IMR-90 (cell line): ENCODE measurements at regions not wholly inside any gene's neighbourhood (a gene's known extent, or its start where the extent isn't known, plus 50 kb on each side); places are given as distances from the start of the nearest gene placed in this dataset.

ENCODE experiments used
- ATAC-seq: fragments of 200-7000 bp; cut with Tn5 transposase; 2 replicates; pipeline ENCODE4 v1.9.1; 2020; ENCODE audit warnings: low read depth, mild to moderate bottlenecking, moderate library complexity
- BruUV-seq: library from RNA; stranded (reverse); fragments of 400-500 nt; replicated peaks from 2 replicates; lab custom pipeline; 2021; lab: Mats Ljungman, UMichigan
- CTCF ChIA-PET: fragments of 300-600 bp; formaldehyde crosslinking; extraction: SDS; loops from one replicate; lab custom pipeline; 2021; ENCODE audit warnings: antibody characterized with exemption; lab: Yijun Ruan, JAX
- POLR2A ChIA-PET: fragments of 300-600 bp; sonication (Branson Sonifier 250); formaldehyde crosslinking; loops from one replicate; lab custom pipeline; 2022; ENCODE audit warnings: antibody characterized with exemption; ENCODE audit not compliant: unreplicated experiment; lab: Charles Lee
- DNase-seq: peaks from one replicate; pipeline ENCODE4 v3.0.0; 2013
- H2AFZ ChIP-seq: replicated peaks from 2 replicates; pipeline ENCODE3; 2013; ENCODE audit warnings: low read length, mild to moderate bottlenecking; ENCODE audit not compliant: poor library complexity
- H2AK5ac ChIP-seq: 2 replicates; pipeline ENCODE4 v1.6.1; 2013; ENCODE audit warnings: low read depth, low read length, inconsistent platforms
- H2AK9ac ChIP-seq: replicated peaks from 2 replicates; pipeline ENCODE3; 2013; ENCODE audit warnings: mild to moderate bottlenecking, low read depth, low read length, moderate library complexity; ENCODE audit not compliant: poor library complexity
- H2BK120ac ChIP-seq: 2 replicates; pipeline ENCODE4 v1.6.1; 2013; ENCODE audit warnings: low read depth, low read length, inconsistent platforms
- H2BK15ac ChIP-seq: 3 replicates; pipeline ENCODE4 v1.6.1; 2013; ENCODE audit warnings: low read depth, low read length, inconsistent platforms
- H2BK20ac ChIP-seq: 2 replicates; pipeline ENCODE4 v1.6.1; 2013; ENCODE audit warnings: low read depth, mild to moderate bottlenecking, inconsistent platforms, low read length, moderate library complexity
- H2BK5ac ChIP-seq: 2 replicates; pipeline ENCODE4 v1.6.1; 2013; ENCODE audit warnings: mild to moderate bottlenecking, low read depth, low read length, inconsistent platforms; ENCODE audit not compliant: poor library complexity, severe bottlenecking
- H3K14ac ChIP-seq: replicated peaks from 2 replicates; pipeline ENCODE4 v1.6.1; 2013; ENCODE audit warnings: low read depth, low read length, inconsistent platforms
- H3K18ac ChIP-seq: 2 replicates; pipeline ENCODE4 v1.6.1; 2013; ENCODE audit warnings: low read depth, low read length, control low read depth
- H3K23ac ChIP-seq: 2 replicates; pipeline ENCODE4 v1.6.1; 2013; ENCODE audit warnings: low read depth, low read length, inconsistent platforms
- H3K27ac ChIP-seq: 2 replicates; pipeline ENCODE4 v1.5.1; 2013; ENCODE audit warnings: mild to moderate bottlenecking, control low read depth, low read length; ENCODE audit not compliant: insufficient read depth
- H3K27me3 ChIP-seq: 2 replicates; pipeline ENCODE4 v1.6.1; 2013; ENCODE audit warnings: low read length; ENCODE audit not compliant: control insufficient read depth, insufficient read depth
- H3K36me3 ChIP-seq: 2 replicates; pipeline ENCODE4 v1.6.1; 2013; ENCODE audit warnings: low read length, mixed read lengths; ENCODE audit not compliant: control insufficient read depth, insufficient read depth
- H3K4ac ChIP-seq: 2 replicates; pipeline ENCODE4 v1.6.1; 2013; ENCODE audit warnings: low read depth, low read length, inconsistent platforms
- H3K4me1 ChIP-seq: 2 replicates; pipeline ENCODE4 v1.6.1; 2013; ENCODE audit warnings: low read length, mixed read lengths; ENCODE audit not compliant: control insufficient read depth, insufficient read depth
- H3K4me2 ChIP-seq: 2 replicates; pipeline ENCODE4 v1.6.1; 2013; ENCODE audit warnings: low read depth, mild to moderate bottlenecking, control low read depth, low read length, moderate library complexity
- H3K4me3 ChIP-seq: 2 replicates; pipeline ENCODE4 v1.5.1; 2013; ENCODE audit warnings: low read depth, mild to moderate bottlenecking, control low read depth, low read length, moderate library complexity; ENCODE audit not compliant: insufficient read depth
- H3K56ac ChIP-seq: 2 replicates; pipeline ENCODE4 v1.6.1; 2013; ENCODE audit warnings: low read length, inconsistent platforms; ENCODE audit not compliant: insufficient read depth; ENCODE audit errors: extremely low read depth
- H3K79me1 ChIP-seq, 2 experiments: 2 replicates each; pipeline ENCODE4 v1.6.1; 2013; ENCODE audit warnings: low read length in 2 of 2, inconsistent platforms in 1 of 2, low read depth in 1 of 2
- H3K9ac ChIP-seq: 2 replicates; pipeline ENCODE4 v1.6.1; 2013; ENCODE audit warnings: low read depth, low read length, control low read depth
- H3K9me1 ChIP-seq: 2 replicates; pipeline ENCODE4 v1.6.1; 2013; ENCODE audit warnings: low read length, inconsistent platforms; ENCODE audit not compliant: insufficient read depth
- H3K9me3 ChIP-seq: 2 replicates; pipeline ENCODE4 v1.6.1; 2013; ENCODE audit warnings: low read length; ENCODE audit not compliant: control insufficient read depth, insufficient read depth
- H4K20me1 ChIP-seq: 2 replicates; pipeline ENCODE4 v1.6.1; 2013; ENCODE audit warnings: low read length, inconsistent platforms; ENCODE audit not compliant: insufficient read depth
- H4K5ac ChIP-seq: 2 replicates; pipeline ENCODE4 v1.6.1; 2013; ENCODE audit warnings: mild to moderate bottlenecking, low read depth, low read length, control low read depth
- H4K8ac ChIP-seq, 2 experiments: 2 replicates each; pipeline ENCODE4 v1.6.1; 2013; ENCODE audit warnings: low read depth in 2 of 2, low read length in 2 of 2, control low read depth in 1 of 2, inconsistent platforms in 1 of 2
- H4K91ac ChIP-seq: 2 replicates; pipeline ENCODE4 v1.6.1; 2013; ENCODE audit warnings: low read depth, low read length, inconsistent platforms; ENCODE audit not compliant: insufficient read depth
- BHLHE40 ChIP-seq: fragments of 150-350 bp; IDR thresholded peaks from 2 replicates; pipeline ENCODE4 v1.6.1; 2016; ENCODE audit warnings: mild to moderate bottlenecking, low read depth, low read length
- CEBPB ChIP-seq: IDR thresholded peaks from 2 replicates; pipeline ENCODE4 v1.6.1; 2012; ENCODE audit warnings: low read depth, low read length, improper control_type of control experiment
- CHD1 ChIP-seq: IDR thresholded peaks from 2 replicates; pipeline ENCODE4 v1.6.1; 2012; ENCODE audit warnings: low read depth, low read length, improper control_type of control experiment
- CTCF ChIP-seq: conservative IDR thresholded peaks from 2 replicates; pipeline ENCODE4 v1.5.1; 2012; ENCODE audit warnings: mild to moderate bottlenecking, low read depth, low read length, improper control_type of control experiment
- FOS ChIP-seq: fragments of 150-350 bp; IDR thresholded peaks from 2 replicates; pipeline ENCODE4 v1.6.1; 2016; ENCODE audit warnings: low read depth, low read length
- MAFK ChIP-seq: IDR thresholded peaks from 2 replicates; pipeline ENCODE4 v1.6.1; 2012; ENCODE audit warnings: low read depth, low read length, improper control_type of control experiment
- MAZ ChIP-seq: IDR thresholded peaks from 2 replicates; pipeline ENCODE4 v1.6.1; 2012; ENCODE audit warnings: low read depth, mild to moderate bottlenecking, low read length, improper control_type of control experiment, moderate library complexity, borderline replicate concordance
- MXI1 ChIP-seq: IDR thresholded peaks from 2 replicates; pipeline ENCODE4 v1.6.1; 2012; ENCODE audit warnings: low read depth, mild to moderate bottlenecking, low read length, moderate library complexity, borderline replicate concordance
- NFE2L2 ChIP-seq: fragments of 150-350 bp; IDR thresholded peaks from 2 replicates; pipeline ENCODE4 v1.6.1; 2016; ENCODE audit warnings: low read depth, mild to moderate bottlenecking, low read length
- POLR2A ChIP-seq: IDR thresholded peaks from 2 replicates; pipeline ENCODE4 v1.6.1; 2012; ENCODE audit warnings: mild to moderate bottlenecking, low read depth, low read length
- RAD21 ChIP-seq: IDR thresholded peaks from 2 replicates; pipeline ENCODE4 v1.6.1; 2012; ENCODE audit warnings: low read length, improper control_type of control experiment
- RCOR1 ChIP-seq: IDR thresholded peaks from 2 replicates; pipeline ENCODE4 v1.6.1; 2012; ENCODE audit warnings: mild to moderate bottlenecking, low read length, improper control_type of control experiment; ENCODE audit not compliant: insufficient replicate concordance
- RFX5 ChIP-seq: IDR thresholded peaks from 2 replicates; pipeline ENCODE4 v1.8.0; 2012; ENCODE audit warnings: low read depth, mild to moderate bottlenecking, low read length, moderate library complexity
- SMC3 ChIP-seq: fragments of 150-350 bp; IDR thresholded peaks from 2 replicates; pipeline ENCODE4 v1.6.1; 2016; ENCODE audit warnings: low read depth, mild to moderate bottlenecking, antibody characterized with exemption, low read length, moderate library complexity
- USF2 ChIP-seq: fragments of 150-350 bp; IDR thresholded peaks from 2 replicates; pipeline ENCODE4 v1.6.1; 2017; ENCODE audit warnings: mild to moderate bottlenecking, antibody characterized with exemption, low read length, low read depth
- WGBS, 2 experiments: methylation state at CpG; one replicate each; pipeline versions ENCODE4 v1.1.5 to v1.1.7; 2013; ENCODE audit warnings: missing lambda C conversion rate in 2 of 2; ENCODE audit not compliant: insufficient read length in 1 of 2; ENCODE audit errors: extremely low coverage in 2 of 2; 5-methylcytosine and 5-hydroxymethylcytosine counted together
- dilution Hi-C: fragments of 300-500 bp; cut with HindIII; formaldehyde crosslinking; loops from one replicate; pipeline ENCODE4 v1.14.3; 2018; ENCODE audit warnings: low sequenced_read_pairs; ENCODE audit not compliant: unreplicated experiment
- in situ Hi-C: fragments of 300-500 bp; cut with MboI; formaldehyde crosslinking; loops from 3 replicates; pipeline ENCODE4 v1.14.3; 2019; ENCODE audit warnings: low sequenced_read_pairs, inconsistent platforms, mixed read lengths
- intact Hi-C: fragments of 100-400 bp; cut with micrococcal nuclease; formaldehyde crosslinking; loops from 2 replicates; pipeline ENCODE4 v1.10.0; 2022
- TF ChIP-seq, protein P1 (sequence below): fragments of 150-350 bp; IDR thresholded peaks from 2 replicates; pipeline ENCODE4 v1.6.1; 2016; ENCODE audit warnings: low read depth, mild to moderate bottlenecking, low read length, moderate library complexity, borderline replicate concordance

DNA sequence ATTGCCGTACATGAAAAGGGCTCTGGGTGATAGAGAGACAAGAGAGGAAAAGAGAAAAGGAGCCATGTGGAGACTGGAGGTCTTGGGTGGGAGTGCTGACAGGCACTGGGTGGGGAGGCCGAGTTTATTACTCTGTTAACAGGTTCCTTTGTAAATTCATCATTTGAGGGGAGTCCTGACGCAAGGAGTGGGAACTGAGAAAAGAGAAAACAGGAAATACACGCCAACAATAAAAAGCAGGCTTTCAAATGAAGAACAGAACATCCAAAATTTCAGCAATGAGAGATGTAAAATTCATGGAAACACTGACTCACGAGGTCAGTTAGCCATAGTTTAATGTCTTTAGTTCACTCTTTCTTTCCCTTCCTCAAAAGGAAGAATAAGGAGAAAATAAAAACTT is 342.8 kb downstream of the TMEM167A start:
- no peaks in the 10 kb centered on the region for H3K27me3 ChIP-seq
- no peak overlapping the region for H4K5ac ChIP-seq
- intact Hi-C loops = no loop called here
- no peak overlapping the region for H3K23ac ChIP-seq
- H2BK5ac ChIP-seq = no peak overlapping the region
- H2AK5ac ChIP-seq = no peak overlapping the region
- H3K79me1 ChIP-seq = no peaks in the 10 kb centered on the region
- H3K27ac ChIP-seq = no peak overlapping the region
- no peak overlapping the region for H4K8ac ChIP-seq
- H3K9ac ChIP-seq = no peak overlapping the region
- no peak overlapping the region for H2BK15ac ChIP-seq
- POLR2A ChIA-PET = no interaction called here
- no peak overlapping the region for H2BK120ac ChIP-seq
- H3K4me1 ChIP-seq = no peaks in the 10 kb centered on the region
- H3K36me3 ChIP-seq = no peaks in the 10 kb centered on the region
- H3K56ac ChIP-seq = no peak overlapping the region
- no peak for DNase-seq
- ATAC-seq = no peak
- H3K4me3 ChIP-seq = no peak overlapping the region
- no peaks in the 10 kb centered on the region for H4K20me1 ChIP-seq
- 100% methylated on average over 1 of the region's 5 CpGs; no CpG with 5 or more reads in 1 of the 2 experiments for WGBS, 2 experiments
- in situ Hi-C loops = no loop called here
- H3K4ac ChIP-seq = no peak overlapping the region
- no peak overlapping the region for H3K18ac ChIP-seq
- dilution Hi-C loops = no loop called here
- no peak overlapping the region for H2BK20ac ChIP-seq
- no peak overlapping the region for H4K91ac ChIP-seq
- H3K14ac ChIP-seq = no peak overlapping the region
- no peaks in the 10 kb centered on the region for H3K9me3 ChIP-seq
- H3K4me2 ChIP-seq = no peak overlapping the region
- no peak overlapping the region for H2AK9ac ChIP-seq
- CTCF ChIA-PET = no interaction called here
- no peak for TF ChIP-seq RAD21
- TF ChIP-seq MAZ = no peak
- TF ChIP-seq MAFK = no peak
- no peak for TF ChIP-seq SMC3
- TF ChIP-seq NFE2L2 = no peak
- TF ChIP-seq FOS = no peak
- TF ChIP-seq MXI1 = no peak
- no peak for TF ChIP-seq CHD1
- no peak for TF ChIP-seq RCOR1
- TF ChIP-seq USF2 = no peak
- TF ChIP-seq CTCF = no peak
- no peak for TF ChIP-seq RFX5
- no peak for TF ChIP-seq CEBPB
- no peak for TF ChIP-seq POLR2A
- TF ChIP-seq, protein P1, sequence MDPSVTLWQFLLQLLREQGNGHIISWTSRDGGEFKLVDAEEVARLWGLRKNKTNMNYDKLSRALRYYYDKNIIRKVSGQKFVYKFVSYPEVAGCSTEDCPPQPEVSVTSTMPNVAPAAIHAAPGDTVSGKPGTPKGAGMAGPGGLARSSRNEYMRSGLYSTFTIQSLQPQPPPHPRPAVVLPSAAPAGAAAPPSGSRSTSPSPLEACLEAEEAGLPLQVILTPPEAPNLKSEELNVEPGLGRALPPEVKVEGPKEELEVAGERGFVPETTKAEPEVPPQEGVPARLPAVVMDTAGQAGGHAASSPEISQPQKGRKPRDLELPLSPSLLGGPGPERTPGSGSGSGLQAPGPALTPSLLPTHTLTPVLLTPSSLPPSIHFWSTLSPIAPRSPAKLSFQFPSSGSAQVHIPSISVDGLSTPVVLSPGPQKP = no peak
- no peak for TF ChIP-seq BHLHE40
- no peak overlapping the region for H2AFZ ChIP-seq
- H3K9me1 ChIP-seq = no peaks in the 10 kb centered on the region
- no TSS peak for BruUV-seq
